PC-3 (cell line): ENCODE measurements at regions not wholly inside any gene's neighbourhood (a gene's known extent, or its start where the extent isn't known, plus 50 kb on each side); places are given as distances from the start of the nearest gene placed in this dataset.

Source experiments
- ATAC-seq: fragments of 200-7000 bp; cut with Tn5 transposase; 2 replicates; pipeline ENCODE4 v1.9.1; 2020; ENCODE audit warnings: mild to moderate bottlenecking, moderate library complexity
- BruUV-seq: library from RNA; stranded (reverse); fragments of 400-500 nt; replicated peaks from 2 replicates; lab custom pipeline; 2021; lab: Mats Ljungman, UMichigan
- CTCF ChIA-PET: fragments of 300-600 bp; sonication (Branson Sonifier 250); formaldehyde crosslinking; loops from one replicate; lab custom pipeline; 2022; ENCODE audit warnings: antibody characterized with exemption; lab: Charles Lee
- POLR2A ChIA-PET: fragments of 300-600 bp; sonication (Branson Sonifier 250); formaldehyde crosslinking; loops from one replicate; lab custom pipeline; 2022; ENCODE audit warnings: antibody characterized with exemption; ENCODE audit not compliant: unreplicated experiment; lab: Charles Lee
- DNase-seq: peaks from one replicate; pipeline ENCODE4 v3.0.0-alpha.2; 2015
- H2AFZ ChIP-seq: fragments of 300-600 bp; sonication (generic); 2 replicates; pipeline ENCODE4 v1.6.0; 2016; ENCODE audit warnings: antibody characterized with exemption, low read length
- H3F3A ChIP-seq: fragments of 300-600 bp; sonication (generic); one replicate; pipeline ENCODE4 v1.6.0; 2017; ENCODE audit warnings: antibody characterized with exemption, low read length, control low read depth, mild to moderate bottlenecking; ENCODE audit not compliant: unreplicated experiment
- H3K27ac ChIP-seq: fragments of 300-600 bp; sonication (generic); 2 replicates; pipeline ENCODE4 v1.5.1; 2016; ENCODE audit warnings: mild to moderate bottlenecking, low read length
- H3K27me3 ChIP-seq: fragments of 300-600 bp; sonication (generic); 2 replicates; pipeline ENCODE4 v1.6.1; 2016; ENCODE audit warnings: low read length, mixed read lengths
- H3K36me3 ChIP-seq: fragments of 300-600 bp; sonication (generic); 2 replicates; pipeline ENCODE4 v1.6.1; 2016; ENCODE audit warnings: low read depth, mixed run types, low read length, mixed read lengths
- H3K4me1 ChIP-seq: fragments of 300-600 bp; sonication (generic); 2 replicates; pipeline ENCODE4 v1.5.1; 2016; ENCODE audit warnings: low read length; ENCODE audit not compliant: insufficient read depth
- H3K4me2 ChIP-seq: fragments of 300-600 bp; sonication (generic); 2 replicates; pipeline ENCODE4 v1.6.0; 2016; ENCODE audit warnings: low read length
- H3K4me3 ChIP-seq: fragments of 300-600 bp; sonication (generic); 2 replicates; pipeline ENCODE4 v1.5.1; 2016; ENCODE audit warnings: mild to moderate bottlenecking, low read length, mixed read lengths
- H3K79me2 ChIP-seq: fragments of 300-600 bp; sonication (generic); 2 replicates; pipeline ENCODE4 v1.6.1; 2017; ENCODE audit warnings: low read length, mixed read lengths
- H3K9ac ChIP-seq: fragments of 300-600 bp; sonication (generic); 2 replicates; pipeline ENCODE4 v1.6.0; 2016; ENCODE audit warnings: mild to moderate bottlenecking, low read length
- H3K9me2 ChIP-seq: fragments of 300-600 bp; sonication (generic); replicated peaks from 2 replicates; pipeline ENCODE4 v1.6.1; 2016; ENCODE audit warnings: mixed run types, low read length, mixed read lengths
- H3K9me3 ChIP-seq: fragments of 300-600 bp; sonication (generic); 2 replicates; pipeline ENCODE4 v1.6.1; 2016; ENCODE audit warnings: low read length, mixed read lengths
- H4K20me1 ChIP-seq: fragments of 300-600 bp; sonication (generic); 2 replicates; pipeline ENCODE4 v1.6.1; 2016; ENCODE audit warnings: low read length, mixed read lengths
- EZH2 ChIP-seq: fragments of 300-600 bp; sonication (generic); IDR thresholded peaks from one replicate; pipeline ENCODE4 v1.6.1; 2017; ENCODE audit warnings: antibody characterized with exemption, mild to moderate bottlenecking, low read length; ENCODE audit not compliant: unreplicated experiment
- EZH2phosphoT487 ChIP-seq: fragments of 300-600 bp; sonication (generic); IDR thresholded peaks from 2 replicates; pipeline ENCODE4 v1.6.1; 2018; ENCODE audit warnings: mild to moderate bottlenecking, antibody characterized with exemption, low read length, borderline replicate concordance
- intact Hi-C: fragments of 100-400 bp; cut with micrococcal nuclease; formaldehyde crosslinking; loops from 2 replicates; pipeline ENCODE4 v1.9.0; 2023
- TF ChIP-seq, protein P1 (sequence below): fragments of 300-600 bp; sonication (generic); conservative IDR thresholded peaks from 2 replicates; pipeline ENCODE4 v1.5.1; 2017; ENCODE audit warnings: antibody characterized with exemption, low read depth, mild to moderate bottlenecking, low read length

DNA sequence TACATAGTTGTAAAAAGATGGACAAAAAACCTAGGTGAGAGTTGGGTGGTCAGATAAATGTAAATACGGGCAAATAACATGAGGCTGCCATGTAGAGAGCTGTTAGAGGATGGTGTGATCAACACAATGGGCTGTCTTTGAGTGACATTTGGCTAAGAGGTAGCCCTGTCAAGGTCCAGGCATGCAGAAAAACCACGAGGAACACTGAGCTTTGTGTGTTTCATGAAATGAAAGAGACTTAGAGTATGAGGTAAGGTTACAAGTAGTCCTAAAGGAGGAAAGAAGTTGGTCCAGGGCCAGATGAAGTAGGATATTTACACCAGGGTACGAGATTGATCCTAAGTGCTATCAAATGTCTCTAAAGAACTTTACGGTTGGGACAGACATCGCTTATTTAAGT lies 160.9 kb downstream of the RDH14 start:
- DNase-seq = no peak
- H3K79me2 ChIP-seq = no peaks in the 10 kb centered on the region
- H2AFZ ChIP-seq = no peak overlapping the region
- no peak overlapping the region for H3K27ac ChIP-seq
- no peak overlapping the region for H3K9ac ChIP-seq
- H3K9me2 ChIP-seq = no peaks in the 10 kb centered on the region
- ATAC-seq = no peak
- H4K20me1 ChIP-seq = no peaks in the 10 kb centered on the region
- H3K4me2 ChIP-seq = no peak overlapping the region
- H3K4me1 ChIP-seq = no peaks in the 10 kb centered on the region
- ChIA-PET POLR2A (no interaction called here), CTCF (no interaction called here)
- no peak for TF ChIP-seq EZH2phosphoT487
- TF ChIP-seq EZH2 = no peak
- TF ChIP-seq, protein P1, sequence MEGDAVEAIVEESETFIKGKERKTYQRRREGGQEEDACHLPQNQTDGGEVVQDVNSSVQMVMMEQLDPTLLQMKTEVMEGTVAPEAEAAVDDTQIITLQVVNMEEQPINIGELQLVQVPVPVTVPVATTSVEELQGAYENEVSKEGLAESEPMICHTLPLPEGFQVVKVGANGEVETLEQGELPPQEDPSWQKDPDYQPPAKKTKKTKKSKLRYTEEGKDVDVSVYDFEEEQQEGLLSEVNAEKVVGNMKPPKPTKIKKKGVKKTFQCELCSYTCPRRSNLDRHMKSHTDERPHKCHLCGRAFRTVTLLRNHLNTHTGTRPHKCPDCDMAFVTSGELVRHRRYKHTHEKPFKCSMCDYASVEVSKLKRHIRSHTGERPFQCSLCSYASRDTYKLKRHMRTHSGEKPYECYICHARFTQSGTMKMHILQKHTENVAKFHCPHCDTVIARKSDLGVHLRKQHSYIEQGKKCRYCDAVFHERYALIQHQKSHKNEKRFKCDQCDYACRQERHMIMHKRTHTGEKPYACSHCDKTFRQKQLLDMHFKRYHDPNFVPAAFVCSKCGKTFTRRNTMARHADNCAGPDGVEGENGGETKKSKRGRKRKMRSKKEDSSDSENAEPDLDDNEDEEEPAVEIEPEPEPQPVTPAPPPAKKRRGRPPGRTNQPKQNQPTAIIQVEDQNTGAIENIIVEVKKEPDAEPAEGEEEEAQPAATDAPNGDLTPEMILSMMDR = no peak
- H3K9me3 ChIP-seq = no peaks in the 10 kb centered on the region
- intact Hi-C loops = no loop called here
- no peaks in the 10 kb centered on the region for H3K27me3 ChIP-seq
- no peak overlapping the region for H3K4me3 ChIP-seq
- H3K36me3 ChIP-seq = no peaks in the 10 kb centered on the region
- H3F3A ChIP-seq = no peaks in the 10 kb centered on the region
- no TSS peak for BruUV-seq

- no peaks in the 10 kb centered on the region for H4K20me1 ChIP-seq
- BruUV-seq = no TSS peak
- TF ChIP-seq EZH2phosphoT487 = no peak
- POLR2A ChIA-PET = no interaction called here
- no peak overlapping the region for H3K9ac ChIP-seq
- no peaks in the 10 kb centered on the region for H3F3A ChIP-seq
- ATAC-seq = no peak
- DNase-seq = no peak
- no peak overlapping the region for H2AFZ ChIP-seq
- H3K27me3 ChIP-seq = no peaks in the 10 kb centered on the region
- no peaks in the 10 kb centered on the region for H3K4me1 ChIP-seq
- no peaks in the 10 kb centered on the region for H3K9me2 ChIP-seq
- H3K4me2 ChIP-seq = no peak overlapping the region
- H3K79me2 ChIP-seq = no peaks in the 10 kb centered on the region
- H3K9me3 ChIP-seq = no peaks in the 10 kb centered on the region
- CTCF ChIA-PET = no interaction called here
- H3K27ac ChIP-seq = no peak overlapping the region
- H3K36me3 ChIP-seq = no peaks in the 10 kb centered on the region
- intact Hi-C loops = no loop called here
- no peak overlapping the region for H3K4me3 ChIP-seq
Measured at GRCh38 chr2:18398833-18399232, 161.6 kb downstream of the RDH14 start.

DNA sequence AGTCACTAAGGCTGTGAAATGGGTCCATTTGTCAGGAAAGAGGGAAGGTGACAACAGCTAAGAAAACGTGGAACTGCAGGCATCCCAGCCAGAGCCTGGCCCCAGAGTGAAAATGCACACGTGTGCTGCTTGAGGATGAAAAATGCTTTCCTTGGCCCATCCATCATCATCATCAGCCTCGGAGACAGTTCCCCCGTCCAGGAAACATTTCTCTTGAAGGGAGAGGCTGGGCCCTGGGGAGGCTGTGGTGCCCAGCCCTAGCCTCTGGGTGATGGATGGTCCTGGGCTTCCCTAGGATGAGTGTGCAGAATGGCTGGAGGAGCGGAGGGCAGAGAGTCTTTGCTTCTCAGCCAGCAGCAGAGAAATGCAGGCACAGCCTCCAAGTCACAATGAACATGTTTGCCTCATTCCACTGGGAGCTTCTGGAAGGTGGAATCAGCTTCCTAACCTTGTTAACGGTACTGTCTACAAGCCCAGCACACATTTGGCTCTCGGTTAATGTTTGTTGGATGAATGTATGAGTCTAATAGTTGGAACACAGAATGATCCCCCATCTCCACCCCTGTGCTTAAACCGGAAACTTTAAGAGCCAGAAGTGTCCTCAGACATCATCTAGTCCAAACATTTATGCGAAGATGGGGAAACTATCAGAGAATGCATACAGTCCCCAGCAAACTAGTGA lies 164.0 kb downstream of the RDH14 start:
- BruUV-seq = no TSS peak
- Histone ChIP-seq H3K9me2 (no peaks in the 10 kb centered on the region), H2AFZ (no peak overlapping the region), H3K36me3 (no peaks in the 10 kb centered on the region), H3K79me2 (no peaks in the 10 kb centered on the region), H3K9ac (no peak overlapping the region), H3K27me3 (no peaks in the 10 kb centered on the region), H3F3A (no peaks in the 10 kb centered on the region), H3K27ac (no peak overlapping the region), H3K4me1 (no peaks in the 10 kb centered on the region), H3K4me2 (no peak overlapping the region), H4K20me1 (no peaks in the 10 kb centered on the region), H3K9me3 (no peaks in the 10 kb centered on the region), H3K4me3 (no peak overlapping the region)
- POLR2A ChIA-PET = no interaction called here
- TF ChIP-seq EZH2 = no peak
- TF ChIP-seq EZH2phosphoT487 = no peak
- TF ChIP-seq, protein P1 = no peak
- intact Hi-C loops = no loop called here
- ATAC-seq (no peak), DNase-seq (no peak)
- CTCF ChIA-PET = no interaction called here
